Liver (tissue), 8 donors: ENCODE measurements at regions not wholly inside any gene's neighbourhood (a gene's known extent, or its start where the extent isn't known, plus 50 kb on each side); places are given as distances from the start of the nearest gene placed in this dataset.

Source experiments
- DNase-seq: peaks from one replicate; pipeline ENCODE4 v3.0.0-alpha.2; 2017; ENCODE audit warnings: low spot score
- H3K27ac ChIP-seq, 2 donors: one replicate each; pipeline ENCODE4 v1.7.0; 2013; ENCODE audit warnings: inconsistent platforms in 2 of 2, low read length in 2 of 2, control low read depth in 1 of 2, low read depth in 1 of 2, mild to moderate bottlenecking in 1 of 2
- H3K27me3 ChIP-seq, 4 donors: one replicate each; pipeline versions ENCODE4 v1.6.1 to v1.7.0; 2013; ENCODE audit warnings: low read length in 3 of 4, inconsistent platforms in 1 of 4, mild to moderate bottlenecking in 1 of 4, moderate library complexity in 1 of 4; ENCODE audit not compliant: control insufficient read depth in 4 of 4, insufficient read depth in 4 of 4
- H3K36me3 ChIP-seq, 4 donors: one replicate each; pipeline versions ENCODE4 v1.6.1 to v1.7.0; 2013; ENCODE audit warnings: low read length in 3 of 4, mild to moderate bottlenecking in 3 of 4, low read depth in 1 of 4, moderate library complexity in 1 of 4; ENCODE audit not compliant: control insufficient read depth in 4 of 4, insufficient read depth in 3 of 4
- H3K4me1 ChIP-seq, 4 donors: one replicate each; pipeline versions ENCODE4 v1.6.1 to v1.7.0; 2013; ENCODE audit warnings: low read length in 3 of 4, mild to moderate bottlenecking in 3 of 4, moderate library complexity in 1 of 4; ENCODE audit not compliant: control insufficient read depth in 4 of 4, insufficient read depth in 4 of 4
- H3K4me3 ChIP-seq, 3 donors: one replicate each; pipeline versions ENCODE4 v1.6.1 to v1.7.0; 2013; ENCODE audit warnings: low read length in 3 of 3, control low read depth in 1 of 3, low read depth in 1 of 3, mild to moderate bottlenecking in 1 of 3
- H3K9ac ChIP-seq, 2 donors: one replicate each; pipeline ENCODE4 v1.7.0; 2013; ENCODE audit warnings: low read length in 2 of 2, mild to moderate bottlenecking in 2 of 2, moderate library complexity in 2 of 2, control low read depth in 1 of 2, low read depth in 1 of 2
- H3K9me3 ChIP-seq, 4 donors: one replicate each; pipeline versions ENCODE4 v1.6.1 to v1.7.0; 2013; ENCODE audit warnings: low read length in 3 of 4; ENCODE audit not compliant: control insufficient read depth in 4 of 4
- CTCF ChIP-seq: fragments of 150-350 bp; IDR thresholded peaks from 2 replicates; pipeline ENCODE4 v1.5.1; 2017; ENCODE audit warnings: improper control_type of control experiment, low read depth, low read length; ENCODE audit not compliant: missing input control
- EGR1 ChIP-seq, 2 donors: IDR thresholded peaks; 2 replicates each; pipeline ENCODE4 v1.6.1; 2016 to 2018; ENCODE audit warnings: antibody characterized with exemption in 2 of 2, low read depth in 2 of 2
- FOXA2 ChIP-seq: IDR thresholded peaks from 2 replicates; pipeline ENCODE4 v1.6.1; 2016; ENCODE audit warnings: antibody characterized with exemption
- NR2F2 ChIP-seq: IDR thresholded peaks from 2 replicates; pipeline ENCODE4 v1.6.1; 2016; ENCODE audit warnings: antibody characterized with exemption
- RAD21 ChIP-seq, 2 donors: IDR thresholded peaks; 2 replicates each; pipeline ENCODE4 v1.6.1; 2016; ENCODE audit warnings: antibody characterized with exemption in 2 of 2, mild to moderate bottlenecking in 2 of 2
- RXRA ChIP-seq, 2 donors: IDR thresholded peaks; 2 replicates each; pipeline ENCODE4 v1.6.1; 2017 to 2018; ENCODE audit warnings: antibody characterized with exemption in 2 of 2, mild to moderate bottlenecking in 1 of 2
- TAF1 ChIP-seq: conservative IDR thresholded peaks from 2 replicates; pipeline ENCODE4 v1.6.1; 2016; ENCODE audit warnings: antibody characterized with exemption, mild to moderate bottlenecking
- ZBTB33 ChIP-seq: IDR thresholded peaks from 2 replicates; pipeline ENCODE4 v1.6.1; 2016; ENCODE audit warnings: antibody characterized with exemption
- WGBS: extraction: QIAGEN DNeasy Blood & Tissue Kit; methylation state at CpG from one replicate; pipeline ENCODE4 v1.1.7; 2013; 5-methylcytosine and 5-hydroxymethylcytosine counted together
- TF ChIP-seq, protein P1 (sequence below): IDR thresholded peaks from 2 replicates; pipeline ENCODE4 v1.6.1; 2016; ENCODE audit warnings: antibody characterized with exemption
- donor health status: healthy.
- donor health status: healthy.
- donor health status: healthy.
- donor health status: healthy.
- donor health status: healthy.

DNA sequence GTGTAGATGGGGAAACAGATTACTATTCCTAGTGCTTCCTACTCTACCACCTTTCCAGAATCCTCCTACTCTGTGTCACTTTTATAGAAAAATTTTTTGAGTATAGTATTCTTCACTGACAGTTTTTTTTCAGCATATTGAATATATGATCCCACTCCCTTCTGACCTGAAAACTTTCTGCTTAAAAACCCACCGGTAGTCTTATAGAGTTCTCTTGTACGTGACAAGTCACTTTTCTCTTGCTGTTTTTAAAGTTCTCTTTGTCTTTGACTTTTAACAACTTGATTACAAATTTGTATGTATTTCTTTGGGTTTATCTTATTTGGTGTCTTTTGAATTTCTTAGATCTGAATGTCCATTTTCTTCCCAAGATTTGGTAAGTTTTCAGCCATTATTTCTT lies 133.6 kb upstream of the SLC38A2 start:
- DNase-seq, result no peak
- TF ChIP-seq TAF1 (no peak), RAD21 (IDR thresholded peaks at IDR 0.05) (no peak), NR2F2 (no peak), RXRA (IDR thresholded peaks at IDR 0.05) (no peak), CTCF (no peak), EGR1 (IDR thresholded peaks at IDR 0.05; ENCODE audit: low read depth in 2 of 2) (no peak), ZBTB33 (no peak)
- TF ChIP-seq, protein P1, sequence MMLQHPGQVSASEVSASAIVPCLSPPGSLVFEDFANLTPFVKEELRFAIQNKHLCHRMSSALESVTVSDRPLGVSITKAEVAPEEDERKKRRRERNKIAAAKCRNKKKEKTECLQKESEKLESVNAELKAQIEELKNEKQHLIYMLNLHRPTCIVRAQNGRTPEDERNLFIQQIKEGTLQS, result no peak
- Histone ChIP-seq H3K27me3 (no peaks in the 10 kb centered on the region), H3K9ac (no peak overlapping the region), H3K9me3 (peaks cover 0 to 3% (median 0%) of the 10 kb centered on the region in 4 donors), H3K4me1 (no peaks in the 10 kb centered on the region), H3K4me3 (no peak overlapping the region), H3K27ac (no peak overlapping the region), H3K36me3 (no peaks in the 10 kb centered on the region)
- WGBS, result 97% methylated on average over 2 of the region's 2 CpGs

GRCh38 chr12:46504494-46504893 lies 131.9 kb upstream of the SLC38A2 start:
- H3K9ac ChIP-seq, result no peak overlapping the region
- DNase-seq, result no peak
- TF ChIP-seq CTCF, result no peak
- TF ChIP-seq NR2F2, result no peak
- TF ChIP-seq FOXA2, result no peak
- no peak for TF ChIP-seq RXRA (IDR thresholded peaks at IDR 0.05)
- TF ChIP-seq EGR1 (IDR thresholded peaks at IDR 0.05; ENCODE audit: low read depth in 2 of 2), result no peak
- no peak for TF ChIP-seq ZBTB33
- no peaks in the 10 kb centered on the region for H3K4me1 ChIP-seq
- peaks cover 0 to 3% (median 0%) of the 10 kb centered on the region in 4 donors for H3K9me3 ChIP-seq
- 87% methylated on average over 1 of the region's 1 CpG for WGBS
- no peaks in the 10 kb centered on the region for H3K27me3 ChIP-seq
- H3K27ac ChIP-seq, result no peak overlapping the region
- no peak overlapping the region for H3K4me3 ChIP-seq
- H3K36me3 ChIP-seq, result no peaks in the 10 kb centered on the region
